ENCODE measurements at regions not wholly inside any gene's neighbourhood (a gene's known extent, or its start where the extent isn't known, plus 50 kb on each side); places are given as distances from the start of the nearest gene placed in this dataset.

DNA sequence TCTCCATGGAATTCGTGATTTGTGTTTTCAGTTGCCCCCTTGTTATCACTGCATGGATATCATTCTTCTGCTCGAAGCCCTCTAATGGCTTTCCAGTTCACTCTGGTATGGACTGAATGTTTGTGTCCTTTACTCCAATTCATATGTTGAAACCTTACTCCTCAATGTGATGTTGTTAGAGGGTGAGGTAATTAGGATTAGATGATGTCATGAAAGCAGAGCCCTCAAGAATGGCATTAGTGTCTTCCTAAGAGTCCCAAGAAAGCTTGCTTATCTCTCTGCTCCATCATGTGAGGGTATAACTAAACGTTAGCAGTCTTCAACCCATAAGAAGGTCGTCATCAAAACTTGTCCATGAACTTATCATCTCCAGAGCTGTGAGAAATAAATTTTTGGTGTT is 1626.3 kb upstream of the MIR17HG start:
- POLR2A ChIA-PET (ENCODE audit: unreplicated experiment), result no interaction called here
- CTCF ChIA-PET, result no interaction called here
- Histone ChIP-seq H3K4me3 (ENCODE audit: low read length) (no peak overlapping the region), H3K4me1 (ENCODE audit: insufficient read depth, low read length) (peaks cover 3% of the 10 kb centered on the region), H3K9me2 (replicated peaks; ENCODE audit: low read length) (no peaks in the 10 kb centered on the region), H2AFZ (ENCODE audit: low read length) (no peak overlapping the region), H3K27me3 (ENCODE audit: low read length) (no peaks in the 10 kb centered on the region), H3K9ac (ENCODE audit: low read length) (no peak overlapping the region), H3K79me2 (ENCODE audit: low read length) (no peaks in the 10 kb centered on the region), H3F3A (ENCODE audit: low read length, unreplicated experiment) (peaks cover 2% of the 10 kb centered on the region), H3K4me2 (ENCODE audit: low read length) (no peak overlapping the region), H4K20me1 (ENCODE audit: low read length) (no peaks in the 10 kb centered on the region), H3K36me3 (ENCODE audit: low read depth, low read length) (no peaks in the 10 kb centered on the region), H3K9me3 (ENCODE audit: low read length) (no peaks in the 10 kb centered on the region), H3K27ac (ENCODE audit: low read length) (no peak overlapping the region)
- TF ChIP-seq, protein P1, sequence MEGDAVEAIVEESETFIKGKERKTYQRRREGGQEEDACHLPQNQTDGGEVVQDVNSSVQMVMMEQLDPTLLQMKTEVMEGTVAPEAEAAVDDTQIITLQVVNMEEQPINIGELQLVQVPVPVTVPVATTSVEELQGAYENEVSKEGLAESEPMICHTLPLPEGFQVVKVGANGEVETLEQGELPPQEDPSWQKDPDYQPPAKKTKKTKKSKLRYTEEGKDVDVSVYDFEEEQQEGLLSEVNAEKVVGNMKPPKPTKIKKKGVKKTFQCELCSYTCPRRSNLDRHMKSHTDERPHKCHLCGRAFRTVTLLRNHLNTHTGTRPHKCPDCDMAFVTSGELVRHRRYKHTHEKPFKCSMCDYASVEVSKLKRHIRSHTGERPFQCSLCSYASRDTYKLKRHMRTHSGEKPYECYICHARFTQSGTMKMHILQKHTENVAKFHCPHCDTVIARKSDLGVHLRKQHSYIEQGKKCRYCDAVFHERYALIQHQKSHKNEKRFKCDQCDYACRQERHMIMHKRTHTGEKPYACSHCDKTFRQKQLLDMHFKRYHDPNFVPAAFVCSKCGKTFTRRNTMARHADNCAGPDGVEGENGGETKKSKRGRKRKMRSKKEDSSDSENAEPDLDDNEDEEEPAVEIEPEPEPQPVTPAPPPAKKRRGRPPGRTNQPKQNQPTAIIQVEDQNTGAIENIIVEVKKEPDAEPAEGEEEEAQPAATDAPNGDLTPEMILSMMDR (conservative IDR thresholded peaks at IDR 0.05; ENCODE audit: low read depth, low read length), result no peak
- no peak for TF ChIP-seq EZH2phosphoT487 (IDR thresholded peaks at IDR 0.05; ENCODE audit: borderline replicate concordance, low read length)
- TF ChIP-seq EZH2 (IDR thresholded peaks at IDR 0.05; ENCODE audit: low read length, unreplicated experiment), result no peak
- intact Hi-C loops (cut with micrococcal nuclease), result loop anchor here (10.0 kb wide), 1 partner anchor 204 kb away; no protein-coding TSS in a partner anchor
- no peak for ATAC-seq
- no TSS peak for BruUV-seq (replicated peaks)
- no peak for DNase-seq

GRCh38 chr13:89726690-89727435 is 1620.6 kb upstream of the MIR17HG start:
- no TSS peak for BruUV-seq (replicated peaks)
- Histone ChIP-seq H3K79me2 (ENCODE audit: low read length) (no peaks in the 10 kb centered on the region), H3K9ac (ENCODE audit: low read length) (peak overlapping the region; percentile 81), H2AFZ (ENCODE audit: low read length) (no peak overlapping the region), H3K4me2 (ENCODE audit: low read length) (peak overlapping the region; percentile 64), H4K20me1 (ENCODE audit: low read length) (no peaks in the 10 kb centered on the region), H3K27me3 (ENCODE audit: low read length) (no peaks in the 10 kb centered on the region), H3K4me1 (ENCODE audit: insufficient read depth, low read length) (peaks cover 21% of the 10 kb centered on the region), H3K27ac (ENCODE audit: low read length) (peak overlapping the region; percentile 100), H3K9me3 (ENCODE audit: low read length) (no peaks in the 10 kb centered on the region), H3K36me3 (ENCODE audit: low read depth, low read length) (no peaks in the 10 kb centered on the region), H3F3A (ENCODE audit: low read length, unreplicated experiment) (peaks cover 5% of the 10 kb centered on the region), H3K4me3 (ENCODE audit: low read length) (no peak overlapping the region), H3K9me2 (replicated peaks; ENCODE audit: low read length) (no peaks in the 10 kb centered on the region)
- intact Hi-C loops (cut with micrococcal nuclease), result loop anchor here (10.0 kb wide), 1 partner anchor 198 kb away; no protein-coding TSS in a partner anchor
- ChIA-PET POLR2A (ENCODE audit: unreplicated experiment) (no interaction called here), CTCF (interaction anchor here (0.5 to 0.7 kb wide), 2 partner anchors 195 to 1291 kb away, joined by 3 read pairs; no protein-coding TSS in a partner anchor)
- ATAC-seq (peak; percentile 91), DNase-seq (peak; percentile 87)
- TF ChIP-seq, protein P1 (conservative IDR thresholded peaks at IDR 0.05; ENCODE audit: low read depth, low read length), result no peak
- no peak for TF ChIP-seq EZH2phosphoT487 (IDR thresholded peaks at IDR 0.05; ENCODE audit: borderline replicate concordance, low read length)
- no peak for TF ChIP-seq EZH2 (IDR thresholded peaks at IDR 0.05; ENCODE audit: low read length, unreplicated experiment)

DNA sequence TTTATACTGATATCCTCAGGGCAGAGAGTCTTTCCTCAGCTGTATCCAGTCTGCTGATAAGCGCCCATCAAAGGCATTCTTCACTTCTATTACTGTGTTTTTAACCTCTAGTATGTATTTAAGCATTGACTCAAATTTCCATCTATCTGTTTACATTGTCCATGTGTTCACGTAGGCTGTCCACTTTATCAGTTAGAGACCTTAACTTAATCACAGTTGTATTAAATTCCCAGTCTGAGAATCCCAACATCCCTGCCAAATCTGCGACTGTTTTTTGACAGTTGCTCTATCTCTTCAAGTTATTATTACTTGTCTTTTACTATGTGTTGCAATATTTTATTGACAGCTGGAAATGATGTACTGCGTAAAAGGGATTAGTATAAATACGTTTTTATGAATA is 1613.7 kb upstream of the MIR17HG start:
- Histone ChIP-seq H3K9ac (ENCODE audit: low read length) (no peak overlapping the region), H4K20me1 (ENCODE audit: low read length) (no peaks in the 10 kb centered on the region), H3K4me1 (ENCODE audit: insufficient read depth, low read length) (no peaks in the 10 kb centered on the region), H3K4me2 (ENCODE audit: low read length) (no peak overlapping the region), H3F3A (ENCODE audit: low read length, unreplicated experiment) (no peaks in the 10 kb centered on the region), H3K4me3 (ENCODE audit: low read length) (no peak overlapping the region), H3K9me2 (replicated peaks; ENCODE audit: low read length) (no peaks in the 10 kb centered on the region), H3K9me3 (ENCODE audit: low read length) (no peaks in the 10 kb centered on the region), H3K36me3 (ENCODE audit: low read depth, low read length) (no peaks in the 10 kb centered on the region), H3K79me2 (ENCODE audit: low read length) (no peaks in the 10 kb centered on the region), H3K27ac (ENCODE audit: low read length) (no peak overlapping the region), H2AFZ (ENCODE audit: low read length) (no peak overlapping the region), H3K27me3 (ENCODE audit: low read length) (no peaks in the 10 kb centered on the region)
- BruUV-seq (replicated peaks), result no TSS peak
- TF ChIP-seq, protein P1 (conservative IDR thresholded peaks at IDR 0.05; ENCODE audit: low read depth, low read length), result no peak
- TF ChIP-seq EZH2phosphoT487 (IDR thresholded peaks at IDR 0.05; ENCODE audit: borderline replicate concordance, low read length) (no peak), EZH2 (IDR thresholded peaks at IDR 0.05; ENCODE audit: low read length, unreplicated experiment) (no peak)
- no peak for ATAC-seq
- POLR2A ChIA-PET (ENCODE audit: unreplicated experiment), result no interaction called here
- CTCF ChIA-PET, result no interaction called here
- no peak for DNase-seq
- intact Hi-C loops (cut with micrococcal nuclease), result no loop called here
